ENCODE measurements at regions not wholly inside any gene's neighbourhood (a gene's known extent, or its start where the extent isn't known, plus 50 kb on each side); places are given as distances from the start of the nearest gene placed in this dataset.

- TF ChIP-seq CTCF (IDR thresholded peaks at IDR 0.05): no peak
- no peak for TF ChIP-seq POLR2A (IDR thresholded peaks at IDR 0.05)
These were observed 86.5 kb downstream of the FOXL3 start for GRCh38 chr7:376306-377079.

Measured in thyroid gland (tissue), 4 donors.